ENCODE measurements at regions not wholly inside any gene's neighbourhood (a gene's known extent, or its start where the extent isn't known, plus 50 kb on each side); places are given as distances from the start of the nearest gene placed in this dataset.
"Not testable (repeated sequence)": the region's sequence is repeated elsewhere in the genome, so short reads cannot be mapped to it uniquely, and the experiment has no call there.

DNA sequence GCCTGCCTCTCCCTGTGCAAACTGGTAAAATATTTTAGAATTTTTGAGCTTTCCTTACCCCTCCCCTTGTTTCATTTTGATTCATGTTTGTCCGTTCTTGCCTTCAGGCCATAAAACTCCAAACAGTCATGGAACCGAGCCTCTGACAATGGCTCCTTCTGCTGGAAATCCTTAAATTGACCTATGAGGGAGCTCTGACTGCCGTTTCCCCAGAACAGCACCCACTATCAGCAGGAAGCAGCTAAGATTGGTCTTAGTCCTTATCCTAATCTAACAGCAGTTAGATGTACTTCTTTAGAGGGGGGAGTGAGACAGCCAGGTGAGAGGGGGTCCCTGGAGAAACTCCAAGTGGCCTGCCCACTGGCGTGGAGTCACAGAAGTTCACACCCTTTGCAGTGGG lies 106.7 kb downstream of the FAM174A start:
- no peak for DNase-seq (ENCODE audit: low read depth)

- no peak for DNase-seq (ENCODE audit: low read depth)
These were observed 108.3 kb downstream of the FAM174A start for GRCh38 chr5:100643473-100643872.

GRCh38 chr5:100644185-100644584 lies 109.0 kb downstream of the FAM174A start:
- DNase-seq (ENCODE audit: low read depth): no peak

DNA sequence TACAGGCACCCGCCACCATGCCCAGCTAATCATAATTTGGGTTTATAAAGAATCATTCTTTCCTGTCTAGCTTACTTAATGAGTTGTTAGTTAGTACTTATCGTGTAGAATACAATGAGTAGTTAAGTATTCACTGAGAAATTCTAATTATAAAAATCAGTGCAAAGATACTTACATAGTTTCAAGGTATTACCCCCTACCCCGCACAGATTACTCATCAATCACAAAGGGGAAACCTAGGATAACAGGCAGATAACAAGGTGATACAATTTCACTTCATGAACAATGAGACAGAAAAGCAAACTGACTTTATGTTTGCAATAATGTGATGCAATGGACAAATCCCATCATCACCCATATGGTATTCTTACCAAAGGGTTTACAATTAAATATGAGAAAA lies 109.6 kb downstream of the FAM174A start:
- DNase-seq (ENCODE audit: low read depth): no peak

- DNase-seq (ENCODE audit: low read depth): no peak
These were observed 110.8 kb downstream of the FAM174A start for GRCh38 chr5:100646011-100646410.

DNA sequence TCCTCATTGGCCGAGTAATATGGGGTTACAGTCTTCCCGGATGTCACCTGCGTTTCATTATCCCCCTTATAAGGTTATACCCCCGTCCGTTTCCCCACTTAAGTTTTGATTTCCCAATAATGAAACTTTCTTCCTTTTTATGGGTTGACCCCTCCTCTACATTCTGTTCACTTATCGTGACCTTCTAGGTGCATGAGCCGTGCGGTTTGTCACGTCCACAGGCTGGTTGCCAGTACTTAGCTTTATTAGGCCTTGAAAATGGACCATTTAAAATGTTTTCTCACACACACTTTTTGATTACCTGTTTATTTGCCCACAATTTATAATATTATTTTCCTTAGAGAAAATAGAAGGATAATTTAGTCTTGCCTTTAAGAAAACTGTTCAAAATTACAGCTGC lies 111.5 kb downstream of the FAM174A start:
- DNase-seq (ENCODE audit: low read depth): no peak

- no peak for DNase-seq (ENCODE audit: low read depth)
These were observed 112.5 kb downstream of the FAM174A start for GRCh38 chr5:100647461-100648230.

DNA sequence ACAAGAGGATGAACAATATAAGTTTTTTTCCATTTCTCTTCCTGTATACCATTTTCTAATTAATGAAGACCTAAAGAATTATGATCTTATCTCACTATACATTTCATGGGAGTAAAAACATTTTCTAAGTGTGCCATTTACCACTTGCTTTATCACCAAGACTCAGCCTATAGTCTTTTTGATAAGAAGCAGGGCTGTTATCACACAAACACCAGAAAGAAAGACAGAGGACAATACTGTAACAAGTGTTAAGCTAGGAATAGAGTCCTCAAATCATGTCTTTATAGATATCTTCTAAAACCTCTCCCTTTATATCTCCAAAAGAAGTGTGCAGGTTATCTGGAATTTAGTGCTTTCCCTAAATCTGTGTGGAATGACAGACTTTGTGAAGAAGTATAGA lies 119.7 kb downstream of the FAM174A start:
- DNase-seq (ENCODE audit: low read depth): no peak

DNA sequence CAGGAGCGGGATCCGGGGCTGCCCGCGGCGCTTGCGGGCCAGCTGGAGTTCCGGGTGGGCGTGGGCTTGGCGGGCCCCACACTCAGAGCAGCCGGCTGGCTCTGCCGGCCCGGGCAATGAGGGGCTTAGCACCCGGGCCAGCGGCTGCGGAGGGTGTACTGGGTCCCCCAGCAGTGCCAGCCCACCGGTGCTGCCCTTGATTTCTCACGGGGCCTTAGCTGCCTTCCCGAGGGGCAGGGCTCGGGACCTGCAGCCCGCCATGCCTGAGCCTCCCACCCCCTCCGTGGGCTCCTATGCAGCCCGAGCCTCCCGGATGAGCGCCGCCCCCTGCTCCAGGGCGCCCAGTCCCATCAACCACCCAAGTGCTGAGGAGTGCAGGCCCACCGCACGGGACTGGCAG lies 121.6 kb downstream of the FAM174A start:
- DNase-seq (ENCODE audit: low read depth): not testable (repeated sequence)

DNA sequence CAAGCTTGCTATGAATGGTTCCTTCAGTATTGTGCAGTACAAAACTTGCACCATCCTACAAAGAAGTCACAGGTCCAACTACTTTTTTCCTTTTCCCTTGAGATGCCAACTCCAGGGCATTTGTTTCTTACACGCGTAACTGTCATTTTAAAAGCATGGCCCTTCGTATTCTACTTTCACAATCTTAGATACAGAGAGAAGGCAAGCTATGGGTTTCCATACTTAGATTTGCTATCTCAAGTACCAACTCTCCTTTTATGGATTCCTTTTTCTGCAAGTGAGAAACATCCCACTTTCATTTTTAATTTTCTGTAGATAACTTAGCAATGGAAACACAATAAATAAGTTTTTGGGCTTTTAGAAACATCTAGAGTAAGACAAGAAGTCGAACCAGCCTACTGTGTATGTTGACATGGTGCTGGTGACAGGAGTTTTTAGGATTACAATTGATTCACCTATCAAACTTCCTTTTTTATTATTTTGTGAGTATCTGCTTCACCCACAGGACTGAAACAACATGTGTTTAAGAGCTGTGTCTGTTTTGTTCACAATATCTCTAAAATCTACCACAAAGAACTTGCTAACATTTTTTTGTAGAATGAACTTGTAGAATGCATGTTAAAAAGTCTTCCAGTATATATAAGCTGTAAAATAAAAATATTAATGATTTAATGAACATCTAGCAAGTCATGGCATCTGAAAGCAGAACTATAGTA lies 124.1 kb downstream of the FAM174A start:
- DNase-seq (ENCODE audit: low read depth): no peak

- DNase-seq (ENCODE audit: low read depth): no peak
These were observed 129.0 kb downstream of the FAM174A start for GRCh38 chr5:100664140-100664539.

GRCh38 chr5:100667161-100667630 lies 132.0 kb downstream of the FAM174A start:
- DNase-seq (ENCODE audit: low read depth): peak; percentile 76

- DNase-seq (ENCODE audit: low read depth): peak; percentile 47
These were observed 133.3 kb downstream of the FAM174A start for GRCh38 chr5:100668511-100668910.

- DNase-seq (ENCODE audit: low read depth): peak; percentile 37
These were observed 141.8 kb downstream of the FAM174A start for GRCh38 chr5:100676817-100677631.

GRCh38 chr5:100682625-100683024 lies 147.5 kb downstream of the FAM174A start:
- no peak for DNase-seq (ENCODE audit: low read depth)

DNA sequence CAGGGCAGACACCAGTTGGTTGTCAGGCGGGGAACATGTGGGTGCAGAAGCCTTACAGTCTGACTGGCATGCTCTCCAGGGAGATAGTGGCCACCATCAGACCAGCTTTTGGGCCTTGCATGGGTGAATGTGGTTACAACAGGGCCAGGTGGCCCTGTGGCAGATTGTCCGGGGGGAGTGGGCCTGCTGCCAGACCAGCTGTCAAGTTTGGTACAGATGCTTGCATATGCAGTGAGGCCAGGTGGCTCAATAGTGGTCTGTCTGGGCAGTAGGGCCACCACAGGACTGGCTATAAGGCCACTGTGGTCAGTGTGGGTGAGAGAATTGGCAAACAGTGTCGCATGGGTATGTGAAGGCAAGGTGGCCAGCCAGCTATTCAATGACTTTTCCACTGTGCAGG lies 148.7 kb downstream of the FAM174A start:
- no peak for DNase-seq (ENCODE audit: low read depth)

GRCh38 chr5:100685122-100685521 lies 149.9 kb downstream of the FAM174A start:
- not testable (repeated sequence) for DNase-seq (ENCODE audit: low read depth)

DNA sequence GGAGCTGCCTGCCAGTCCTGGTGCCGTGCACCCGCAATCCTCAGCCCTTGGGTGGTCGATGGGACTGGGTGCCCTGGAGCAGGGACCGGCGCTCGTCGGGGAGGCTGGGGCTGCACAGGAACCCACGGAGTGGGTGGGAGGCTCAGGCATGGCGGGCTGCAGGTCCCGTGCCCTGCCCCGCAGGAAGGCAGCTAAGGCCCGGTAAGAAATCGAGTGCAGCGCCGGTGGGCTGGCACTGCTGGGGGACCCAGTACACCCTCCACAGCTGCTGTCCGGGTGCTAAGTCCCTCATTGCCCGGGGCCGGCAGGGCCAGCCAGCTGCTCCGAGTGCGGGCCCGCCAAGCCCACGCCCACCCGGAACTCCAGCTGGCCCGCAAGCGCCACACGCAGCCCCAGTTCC lies 153.7 kb downstream of the FAM174A start:
- not testable (repeated sequence) for DNase-seq (ENCODE audit: low read depth)

- DNase-seq (ENCODE audit: low read depth): no peak
These were observed 154.9 kb downstream of the FAM174A start for GRCh38 chr5:100690036-100690560.

DNA sequence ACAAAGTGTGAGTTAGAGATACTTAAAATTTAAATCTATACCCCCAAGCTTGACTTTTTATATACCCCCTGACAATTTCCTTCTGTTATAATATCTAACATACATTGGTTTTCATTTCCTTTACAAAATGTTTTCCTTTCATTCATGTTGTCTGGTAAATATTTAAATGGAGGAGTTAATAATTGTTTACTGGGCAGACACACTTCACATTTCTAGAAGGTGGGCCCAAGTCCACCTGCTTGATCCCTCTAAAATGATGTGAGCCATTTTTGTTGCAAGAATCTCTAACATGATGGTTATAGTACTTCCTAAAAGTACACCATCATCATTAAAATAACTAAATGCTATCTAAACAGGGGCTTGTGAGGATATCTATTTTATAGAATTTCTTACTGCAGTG lies 155.9 kb downstream of the FAM174A start:
- no peak for DNase-seq (ENCODE audit: low read depth)

DNA sequence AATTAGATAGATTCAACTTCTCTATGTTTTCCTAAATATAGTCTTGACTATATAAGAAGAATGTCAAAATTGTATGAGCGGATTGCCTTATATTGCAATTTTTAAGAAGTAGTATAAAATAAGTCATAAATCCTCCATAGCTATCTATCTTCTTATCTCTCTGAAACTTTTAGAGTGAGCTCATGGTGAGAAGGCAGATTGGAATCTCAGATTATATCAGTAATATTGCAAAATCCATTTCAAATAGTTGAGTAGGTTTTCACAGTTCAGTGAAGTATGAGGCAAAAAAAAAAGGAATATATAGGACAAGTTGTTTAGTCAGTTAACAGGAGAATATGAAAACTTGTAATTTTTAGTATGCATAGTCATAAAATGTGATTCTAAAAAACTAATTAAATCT lies 156.4 kb downstream of the FAM174A start:
- DNase-seq (ENCODE audit: low read depth): peak; percentile 69

- no peak for DNase-seq (ENCODE audit: low read depth)
These were observed 158.3 kb downstream of the FAM174A start for GRCh38 chr5:100693481-100693880.
